NCI-H2029 treated with DMSO at 0.1 percent for 48 hours (cell line): ENCODE measurements at regions not wholly inside any gene's neighbourhood (a gene's known extent, or its start where the extent isn't known, plus 50 kb on each side); places are given as distances from the start of the nearest gene placed in this dataset.
"Not testable (repeated sequence)": the region's sequence is repeated elsewhere in the genome, so short reads cannot be mapped to it uniquely, and the experiment has no call there.

Experiments
- DNase-seq: peaks from one replicate; lab custom pipeline; 2025; lab: John Stamatoyannopoulos, UW

DNA sequence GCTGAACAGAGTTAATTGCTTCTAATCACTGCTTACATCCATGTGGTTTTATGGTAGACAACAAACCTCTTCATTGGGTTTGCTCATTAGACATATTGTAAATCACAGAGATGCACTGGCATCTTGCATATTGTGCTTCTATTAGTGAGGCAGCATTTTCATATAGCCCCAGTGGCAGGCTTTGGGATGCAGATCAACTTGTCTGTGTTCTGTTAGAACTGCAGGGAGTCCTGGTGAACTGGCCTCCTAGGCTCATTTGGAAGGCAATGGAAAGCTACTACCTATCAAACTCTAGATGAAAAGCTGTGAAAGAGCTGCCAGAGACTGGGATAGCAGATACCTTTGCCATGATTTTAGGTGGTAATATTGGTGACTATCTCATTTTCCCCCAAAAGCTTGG, 108.8 kb downstream of the NAA11 start:
- DNase-seq: no peak

DNA sequence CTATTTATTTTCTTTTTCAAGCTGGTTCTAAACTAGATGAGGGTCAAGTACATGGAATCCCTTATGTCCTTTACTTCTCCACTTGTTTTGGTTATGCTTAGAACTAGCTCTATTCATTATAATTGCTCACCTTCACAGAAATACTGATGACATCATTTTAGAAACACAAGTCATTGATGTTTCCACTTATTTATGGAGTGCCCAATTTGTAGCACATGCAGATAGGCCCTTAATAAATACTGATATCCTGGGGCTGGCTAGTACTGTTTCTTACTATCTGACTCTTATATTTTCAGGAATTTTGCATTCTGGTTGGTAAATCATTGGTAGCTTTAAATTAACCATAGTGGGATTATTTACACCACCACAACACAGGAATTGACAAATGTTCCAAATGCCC, 112.2 kb downstream of the NAA11 start:
- DNase-seq: no peak

- DNase-seq: no peak
Observed at GRCh38 chr4:79213010-79213409, 112.9 kb downstream of the NAA11 start.

DNA sequence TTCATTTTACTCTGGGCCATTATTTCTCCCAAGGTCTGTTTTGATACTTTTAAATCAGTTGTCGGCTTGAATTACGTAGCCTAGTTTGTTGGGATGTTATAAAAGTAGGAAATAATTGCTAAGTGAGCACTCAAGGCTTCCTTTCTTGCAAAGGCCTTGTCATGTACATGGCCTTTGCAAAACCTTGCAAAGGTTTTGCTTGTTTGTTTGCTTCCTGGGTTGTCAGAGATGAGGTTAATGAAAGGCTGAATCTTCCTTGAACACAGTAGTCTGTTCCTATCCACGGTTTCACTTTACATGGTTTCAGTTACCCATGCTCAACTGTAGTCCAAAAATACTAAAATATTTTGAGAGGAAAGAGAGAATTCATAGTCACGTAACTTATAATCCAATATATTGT, 113.5 kb downstream of the NAA11 start:
- DNase-seq: no peak

DNA sequence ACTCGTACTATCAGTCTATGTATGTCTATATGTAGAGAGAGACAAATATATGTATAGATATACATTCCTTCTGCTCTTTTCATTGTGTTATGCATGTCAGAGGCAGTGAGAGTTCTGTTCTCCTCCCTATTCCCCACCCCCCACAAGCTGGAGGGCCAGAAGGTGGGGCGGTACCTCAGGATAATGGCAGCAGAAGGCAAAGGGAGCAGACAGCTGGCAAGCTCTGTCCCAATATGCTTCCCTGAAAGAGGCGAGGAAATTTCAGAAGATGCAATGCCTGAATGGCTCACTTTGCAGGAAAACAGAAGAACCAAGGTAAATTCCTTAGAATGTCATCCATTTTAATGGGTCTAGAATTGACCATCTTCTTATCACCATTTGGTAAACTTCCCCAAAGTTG, 114.4 kb downstream of the NAA11 start:
- no peak for DNase-seq

DNA sequence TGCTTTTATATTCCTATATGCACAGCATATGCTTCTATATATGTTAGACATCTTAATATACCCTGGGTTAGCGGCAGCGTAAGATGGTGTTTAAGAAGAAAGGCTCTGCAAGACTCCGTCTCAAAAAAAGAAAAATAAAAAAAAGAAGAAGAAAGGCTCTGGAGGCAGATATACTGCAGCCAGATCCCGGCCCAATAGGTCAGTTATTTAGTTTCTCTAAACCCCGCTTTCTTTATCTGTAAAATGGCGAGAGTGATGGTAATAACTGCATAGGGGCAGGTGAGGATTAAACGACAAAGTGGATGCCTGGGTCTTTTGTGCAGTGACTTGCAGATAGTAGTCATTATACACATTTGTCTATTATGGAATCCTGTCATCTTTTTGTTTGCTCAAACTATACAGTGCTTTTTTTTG, 115.2 kb downstream of the NAA11 start:
- no peak for DNase-seq

DNA sequence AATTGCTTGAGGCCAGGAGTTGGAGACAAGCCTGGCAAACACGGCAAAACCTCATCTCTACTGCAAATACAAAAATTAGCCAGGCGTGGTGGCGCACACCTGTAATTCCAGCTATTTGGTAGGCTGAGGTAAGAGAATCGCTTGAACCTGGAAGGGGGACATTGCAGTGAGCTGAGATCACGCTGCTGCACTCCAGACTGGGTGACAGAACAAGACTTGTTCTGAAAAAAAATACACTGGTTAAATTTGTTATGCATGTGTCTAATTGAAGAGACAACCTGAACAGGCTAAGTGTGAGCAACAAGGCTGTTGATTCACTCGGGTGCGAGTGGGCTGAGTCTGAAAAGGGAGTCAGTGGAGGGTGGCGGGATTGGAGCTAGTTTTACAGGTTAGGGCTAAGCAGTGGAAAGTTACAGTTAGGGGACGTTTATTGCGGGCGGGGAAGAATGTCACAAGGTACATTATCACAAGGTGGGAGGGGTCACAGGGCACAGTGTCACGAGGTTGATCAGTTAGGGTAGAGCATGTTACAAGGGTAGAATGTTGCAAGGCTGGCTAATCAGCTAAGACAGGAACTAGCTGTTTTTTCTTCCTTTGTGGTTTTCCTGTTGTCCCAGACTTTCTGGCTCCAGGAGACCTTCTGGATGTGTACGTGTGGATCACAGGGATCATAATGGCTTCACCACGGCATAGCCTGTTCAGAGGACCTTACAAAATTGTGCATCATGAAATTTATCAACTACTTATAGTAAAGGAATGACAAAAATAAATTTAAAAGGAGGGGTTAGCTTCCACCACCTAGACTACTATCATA, 115.8 kb downstream of the NAA11 start:
- DNase-seq: no peak

GRCh38 chr4:79209081-79209480, 116.8 kb downstream of the NAA11 start:
- DNase-seq: no peak

GRCh38 chr4:79207281-79207680, 118.6 kb downstream of the NAA11 start:
- no peak for DNase-seq

GRCh38 chr4:79206660-79207059, 119.2 kb downstream of the NAA11 start:
- DNase-seq: no peak

- no peak for DNase-seq
Observed at GRCh38 chr4:79205121-79205520, 120.7 kb downstream of the NAA11 start.

DNA sequence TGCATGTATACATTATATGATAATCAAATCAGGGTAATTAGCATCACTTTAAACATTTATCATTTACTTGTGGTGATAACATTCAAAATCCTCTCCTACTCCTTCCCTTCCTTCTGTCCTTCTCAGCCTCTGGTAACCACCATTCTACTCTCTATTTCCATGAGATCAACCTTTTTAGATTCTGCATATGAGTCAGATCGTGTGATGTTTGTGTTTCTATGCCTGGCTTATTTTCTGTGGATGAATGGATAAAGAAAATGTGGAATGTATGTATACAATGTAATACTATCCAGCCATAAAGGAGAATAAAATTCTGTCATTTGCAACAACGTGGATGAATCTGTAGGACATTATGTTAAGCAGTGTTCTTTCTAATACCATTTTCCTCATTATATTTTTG, 123.9 kb downstream of the NAA11 start:
- no peak for DNase-seq

DNA sequence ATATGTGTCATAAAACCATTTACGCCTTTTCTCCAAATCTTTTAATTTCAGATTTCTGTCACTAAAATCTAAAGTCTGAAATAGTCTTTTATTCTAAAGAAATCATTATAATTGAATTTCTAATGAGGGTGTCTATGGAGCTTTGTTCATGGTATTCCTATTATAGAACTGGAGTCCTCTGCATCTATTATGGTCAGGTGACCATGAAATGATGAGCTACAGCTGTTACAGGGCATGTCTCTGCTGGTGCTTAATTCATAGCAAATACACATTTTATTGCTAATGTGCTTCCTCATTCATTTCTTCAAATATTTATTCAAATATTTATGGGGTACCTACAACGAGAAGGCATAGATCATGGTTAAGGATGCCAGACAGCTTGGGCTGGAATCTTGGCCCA, 126.1 kb downstream of the NAA11 start:
- DNase-seq: no peak

DNA sequence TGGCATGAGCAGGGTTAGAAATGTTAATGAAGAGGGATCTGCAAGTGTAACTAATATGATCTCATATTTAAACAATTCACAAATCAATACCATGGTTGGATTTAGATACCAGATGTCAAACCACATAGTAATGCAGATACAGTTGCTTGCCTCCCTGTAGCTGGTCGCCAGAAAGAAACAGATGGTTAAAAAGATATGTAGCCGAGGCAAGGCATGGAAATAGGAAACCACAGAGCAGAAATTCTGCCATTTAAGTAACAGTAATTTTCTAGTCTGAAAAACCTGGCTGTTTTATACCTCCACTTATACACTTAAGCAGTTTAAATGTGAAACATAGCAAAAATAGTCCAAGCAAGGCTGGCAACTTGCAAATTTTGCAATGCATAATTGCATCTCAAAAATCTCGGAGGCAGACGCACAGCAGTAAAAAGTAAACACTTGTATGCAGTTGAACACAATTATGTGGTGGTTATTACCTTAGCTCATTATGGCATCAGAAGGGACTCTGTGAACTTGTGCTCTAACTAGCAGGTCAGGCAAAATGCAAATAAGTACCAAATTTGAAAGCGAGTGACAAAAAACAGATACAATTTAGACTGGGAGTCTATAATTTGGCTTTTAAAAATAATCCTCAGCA, 126.8 kb downstream of the NAA11 start:
- no peak for DNase-seq

- DNase-seq: no peak
Observed at GRCh38 chr4:79197275-79198009, 128.4 kb downstream of the NAA11 start.

GRCh38 chr4:79191292-79191691, 134.6 kb downstream of the NAA11 start:
- DNase-seq: not testable (repeated sequence)

DNA sequence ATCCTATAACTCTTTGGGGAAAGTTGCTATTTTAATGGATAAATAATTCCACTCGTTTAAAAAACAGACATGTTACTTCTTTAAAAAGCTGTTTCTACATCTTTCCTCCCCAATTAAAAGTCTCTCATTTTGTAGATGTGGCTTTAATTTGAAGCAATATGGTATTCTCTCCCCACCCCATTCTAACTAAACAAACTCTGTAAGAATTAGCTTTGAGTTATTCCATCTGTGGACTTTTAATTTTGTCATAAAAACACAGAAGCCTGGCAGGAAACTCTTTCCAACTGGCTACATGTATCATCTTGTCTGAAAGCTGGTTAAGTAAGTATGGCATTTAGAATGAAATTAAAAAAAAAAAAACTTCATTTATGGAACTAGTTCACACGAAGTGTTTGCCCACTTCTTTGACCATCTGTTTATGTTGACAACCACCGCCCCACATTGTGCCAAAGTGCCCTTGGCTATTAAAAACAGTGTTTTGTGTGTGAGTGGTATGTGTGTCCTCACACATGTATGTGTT, 140.3 kb downstream of the NAA11 start:
- no peak for DNase-seq

GRCh38 chr4:79184476-79184875, 141.4 kb downstream of the NAA11 start:
- no peak for DNase-seq

GRCh38 chr4:79182209-79182608, 143.7 kb downstream of the NAA11 start:
- no peak for DNase-seq

DNA sequence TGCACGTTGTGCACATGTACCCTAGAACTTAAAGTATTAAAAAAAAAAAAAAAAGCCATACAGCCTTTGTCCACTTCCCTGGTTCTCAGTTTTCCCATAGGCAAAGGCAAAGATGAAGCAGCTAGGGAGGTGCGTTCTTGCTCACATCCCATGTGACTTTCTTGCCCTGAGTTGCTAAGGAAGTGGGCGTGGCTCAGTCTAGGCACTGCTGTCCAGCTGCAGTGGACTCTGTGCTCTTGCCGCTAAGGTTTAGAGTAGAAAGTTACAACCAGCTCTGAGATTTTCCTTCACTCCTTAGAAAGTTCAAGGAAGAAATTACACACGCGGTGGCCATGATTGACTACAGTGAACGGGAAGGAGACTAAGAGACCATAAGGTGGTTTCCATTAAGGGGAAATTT, 144.7 kb downstream of the NAA11 start:
- DNase-seq: no peak

DNA sequence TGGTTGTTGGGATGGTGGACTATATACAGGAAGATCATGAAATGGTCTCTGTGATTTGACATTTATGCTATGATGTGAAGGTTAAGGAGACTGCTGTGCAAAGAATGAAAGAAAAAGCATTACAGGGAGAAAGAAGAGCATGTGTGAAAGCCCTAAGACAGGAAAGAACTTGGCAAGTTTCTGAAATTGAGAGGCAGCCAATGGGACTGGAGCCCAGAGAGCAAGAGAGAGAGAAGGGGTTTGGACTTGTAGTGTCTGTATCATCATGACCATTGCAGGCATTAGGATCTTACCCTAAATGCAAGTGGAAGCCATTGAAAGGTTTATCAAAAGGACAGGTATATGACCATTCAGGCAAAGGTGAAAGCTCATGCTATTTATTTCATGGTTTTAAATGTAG, 147.1 kb downstream of the NAA11 start:
- no peak for DNase-seq

DNA sequence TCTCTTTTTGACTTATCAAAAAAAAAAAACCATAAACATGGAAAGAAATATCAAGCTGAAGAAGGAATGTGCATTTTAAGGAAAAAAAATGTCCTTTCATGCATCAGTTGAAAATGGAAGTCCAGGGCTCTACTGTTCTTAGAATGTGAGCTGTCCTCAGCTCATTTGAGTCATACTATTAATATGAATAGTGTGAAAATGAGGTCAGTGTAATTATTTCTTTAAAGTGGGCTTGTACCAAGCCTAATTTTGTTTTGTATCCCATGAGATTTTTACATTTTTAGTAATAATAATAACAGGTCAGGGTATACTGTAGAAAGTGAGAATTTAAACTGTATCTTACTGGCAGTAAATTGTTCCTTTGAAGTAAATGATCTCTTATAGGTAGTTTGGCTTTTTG, 148.5 kb downstream of the NAA11 start:
- no peak for DNase-seq

GRCh38 chr4:79176351-79176750, 149.5 kb downstream of the NAA11 start:
- DNase-seq: no peak
